Uterus (tissue), 2 donors: ENCODE measurements at regions not wholly inside any gene's neighbourhood (a gene's known extent, or its start where the extent isn't known, plus 50 kb on each side); places are given as distances from the start of the nearest gene placed in this dataset.

Source experiments
- POLR2A ChIP-seq, 2 donors: fragments of 450-650 bp; IDR thresholded peaks; one replicate each; pipeline ENCODE4 v1.6.1; 2016; ENCODE audit warnings: antibody characterized with exemption in 2 of 2, mild to moderate bottlenecking in 1 of 2, moderate library complexity in 1 of 2
- TF ChIP-seq, protein P1 (sequence below), 4 experiments: fragments of 200-600 bp in 2 of 4; fragments of 450-650 bp in 2 of 4; sonication (generic) in 2 of 4; IDR thresholded peaks; one replicate each; pipeline ENCODE4 v1.5.1; 2016 to 2019; ENCODE audit warnings: antibody characterized with exemption in 4 of 4, mild to moderate bottlenecking in 2 of 4, moderate library complexity in 1 of 4

- no peak for TF ChIP-seq POLR2A (IDR thresholded peaks at IDR 0.05)
- TF ChIP-seq, protein P1, sequence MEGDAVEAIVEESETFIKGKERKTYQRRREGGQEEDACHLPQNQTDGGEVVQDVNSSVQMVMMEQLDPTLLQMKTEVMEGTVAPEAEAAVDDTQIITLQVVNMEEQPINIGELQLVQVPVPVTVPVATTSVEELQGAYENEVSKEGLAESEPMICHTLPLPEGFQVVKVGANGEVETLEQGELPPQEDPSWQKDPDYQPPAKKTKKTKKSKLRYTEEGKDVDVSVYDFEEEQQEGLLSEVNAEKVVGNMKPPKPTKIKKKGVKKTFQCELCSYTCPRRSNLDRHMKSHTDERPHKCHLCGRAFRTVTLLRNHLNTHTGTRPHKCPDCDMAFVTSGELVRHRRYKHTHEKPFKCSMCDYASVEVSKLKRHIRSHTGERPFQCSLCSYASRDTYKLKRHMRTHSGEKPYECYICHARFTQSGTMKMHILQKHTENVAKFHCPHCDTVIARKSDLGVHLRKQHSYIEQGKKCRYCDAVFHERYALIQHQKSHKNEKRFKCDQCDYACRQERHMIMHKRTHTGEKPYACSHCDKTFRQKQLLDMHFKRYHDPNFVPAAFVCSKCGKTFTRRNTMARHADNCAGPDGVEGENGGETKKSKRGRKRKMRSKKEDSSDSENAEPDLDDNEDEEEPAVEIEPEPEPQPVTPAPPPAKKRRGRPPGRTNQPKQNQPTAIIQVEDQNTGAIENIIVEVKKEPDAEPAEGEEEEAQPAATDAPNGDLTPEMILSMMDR (IDR thresholded peaks at IDR 0.05) = no peak
Measured at GRCh38 chr15:67928666-67929065, 88.8 kb upstream of the RNU6-1 start.
